K562 (cell line): ENCODE measurements at regions not wholly inside any gene's neighbourhood (a gene's known extent, or its start where the extent isn't known, plus 50 kb on each side); places are given as distances from the start of the nearest gene placed in this dataset.
A peak's percentile ranks its signal among the peaks of the same experiment; 100 is the strongest.
"Not testable (repeated sequence)": the region's sequence is repeated elsewhere in the genome, so short reads cannot be mapped to it uniquely, and the experiment has no call there.

Experiments
- ATF1 ChIP-seq, 2 experiments: fragments of 450-650 bp in 1 of 2; IDR thresholded peaks; 2 replicates each; pipeline ENCODE4 v1.6.1; 2016; ENCODE audit warnings: missing compliant biosample characterization in 1 of 2, missing genetic modification characterization in 1 of 2
- BHLHE40 ChIP-seq: IDR thresholded peaks from 2 replicates; pipeline ENCODE4 v1.6.1; 2011; ENCODE audit warnings: low read length, improper control_type of control experiment
- CCNT2 ChIP-seq: IDR thresholded peaks from 2 replicates; pipeline ENCODE4 v1.6.1; 2011; ENCODE audit warnings: borderline replicate concordance, low read depth, mild to moderate bottlenecking, moderate library complexity, mixed read lengths, low read length; ENCODE audit not compliant: insufficient read length; ENCODE audit errors: extremely low read depth
- CREM ChIP-seq: IDR thresholded peaks from 2 replicates; pipeline ENCODE4 v1.6.1; 2014; ENCODE audit warnings: antibody characterized with exemption, low read depth
- CXXC5 ChIP-seq: fragments of 250-450 bp; sonication (Bioruptor Pico); IDR thresholded peaks from 2 replicates; pipeline ENCODE4 v1.8.0; 2022; ENCODE audit warnings: inconsistent platforms, mild to moderate bottlenecking, moderate library complexity
- EP300 ChIP-seq: IDR thresholded peaks from 2 replicates; pipeline ENCODE4 v1.6.1; 2012; ENCODE audit warnings: low read length, improper control_type of control experiment
- ESRRA ChIP-seq: fragments of 450-650 bp; IDR thresholded peaks from 2 replicates; pipeline ENCODE4 v1.6.1; 2014; ENCODE audit warnings: low read depth, mild to moderate bottlenecking, moderate library complexity, borderline replicate concordance
- FOS ChIP-seq: IDR thresholded peaks from 3 replicates; pipeline ENCODE4 v1.6.1; 2011; ENCODE audit not compliant: insufficient read length; ENCODE audit errors: extremely low read depth
- KDM1A ChIP-seq, 2 experiments: fragments of 450-650 bp; IDR thresholded peaks; 2 replicates each; pipeline ENCODE4 v1.6.1; 2016; ENCODE audit warnings: mild to moderate bottlenecking in 2 of 2
- MAFK ChIP-seq: IDR thresholded peaks from 2 replicates; pipeline ENCODE4 v1.6.1; 2011; ENCODE audit warnings: low read length, improper control_type of control experiment
- NEUROD1 ChIP-seq: fragments of 150-350 bp; IDR thresholded peaks from 2 replicates; pipeline ENCODE4 v1.6.1; 2014; ENCODE audit warnings: borderline replicate concordance, low read length, low read depth; ENCODE audit not compliant: partially characterized antibody
- NFE2 ChIP-seq: IDR thresholded peaks from 2 replicates; pipeline ENCODE4 v1.6.1; 2014; ENCODE audit warnings: antibody characterized with exemption, low read depth
- RCOR1 ChIP-seq, 2 experiments: IDR thresholded peaks; 2 replicates each; pipeline ENCODE4 v1.6.1; 2012; ENCODE audit warnings: low read depth in 2 of 2, low read length in 2 of 2, borderline replicate concordance in 1 of 2, improper control_type of control experiment in 1 of 2
- RFX1 ChIP-seq: fragments of 450-650 bp; IDR thresholded peaks from 2 replicates; pipeline ENCODE4 v1.6.1; 2016; ENCODE audit warnings: mild to moderate bottlenecking, moderate library complexity
- SMARCC2 ChIP-seq: fragments of 450-650 bp; IDR thresholded peaks from 2 replicates; pipeline ENCODE4 v1.6.1; 2017; ENCODE audit warnings: antibody characterized with exemption, moderate library complexity, mild to moderate bottlenecking, low read depth
- TBL1XR1 ChIP-seq, 2 experiments: IDR thresholded peaks; 2 replicates each; pipeline ENCODE4 v1.6.1; 2012; ENCODE audit warnings: improper control_type of control experiment in 2 of 2, low read length in 2 of 2, mild to moderate bottlenecking in 1 of 2
- TEAD1 ChIP-seq, 2 experiments: fragments of 450-650 bp in 1 of 2; sonication (generic) in 1 of 2; formaldehyde crosslinking; IDR thresholded peaks; 2 replicates each; pipeline versions ENCODE4 v1.4.0 to v1.8.0; 2020 to 2022; ENCODE audit warnings: mild to moderate bottlenecking in 2 of 2, missing genetic modification reagents in 1 of 2
- TRIM24 ChIP-seq, 2 experiments: fragments of 450-650 bp; IDR thresholded peaks; 2 replicates each; pipeline ENCODE4 v1.6.1; 2016
- ZHX1 ChIP-seq: fragments of 150-350 bp; conservative IDR thresholded peaks from 2 replicates; pipeline ENCODE4 v1.6.1; 2014; ENCODE audit warnings: low read length
- TF ChIP-seq, protein P1 (sequence below): fragments of 250-450 bp; sonication (Bioruptor Pico); IDR thresholded peaks from 2 replicates; pipeline ENCODE4 v1.4.0; 2020

GRCh38 chr10:30682377-30683199 is 53.0 kb upstream of the LYZL2 start (continued):
- TF ChIP-seq KDM1A (IDR thresholded peaks at IDR 0.05) (peak; percentile 27 to 28; a peak in 1 of 4 replicates), ZHX1 (0 out of 2 replicates have a peak, but pooled peaks have one; percentile 53), SMARCC2 (peak; percentile 93), TEAD1 (CRISPR knock-in tag; IDR thresholded peaks at IDR 0.05) (peak in 1 of 2 experiments; percentile 63; a peak in 1 of 4 replicates), BHLHE40 (peak; percentile 41; the same call in 1 of the 2 replicates), MAFK (peak; percentile 38; the same call in 1 of the 2 replicates), ESRRA (peak; percentile 56; the same call in 1 of the 2 replicates), CCNT2 (peak; percentile 32), CXXC5 (peak; percentile 34; the same call in 1 of the 2 replicates), EP300 (peak; percentile 57), RCOR1 (IDR thresholded peaks at IDR 0.05; ENCODE audit: borderline replicate concordance in 1 of 2, low read depth in 2 of 2, low read length in 2 of 2) (peak in 1 of 2 experiments; percentile 88; a peak in 2 of 4 replicates), TRIM24 (IDR thresholded peaks at IDR 0.05) (0 out of 4 replicates have a peak, but pooled peaks of 1 of the 2 experiments have one; percentile 38), ATF1 (tag; IDR thresholded peaks at IDR 0.05) (peak; percentile 44; the same call in 1 of the 2 replicates), RFX1 (peak; percentile 78), CREM (peak; percentile 53; the same call in 1 of the 2 replicates), TBL1XR1 (IDR thresholded peaks at IDR 0.05; ENCODE audit: low read length in 2 of 2) (peak in 1 of 2 experiments; percentile 63; a peak in 2 of 4 replicates), NFE2 (peak; percentile 66), NEUROD1 (peak; percentile 78), FOS (peak; percentile 77)
- TF ChIP-seq ATF1 (CRISPR knock-in tag; IDR thresholded peaks at IDR 0.05), result not testable (repeated sequence)
- TF ChIP-seq, protein P1, sequence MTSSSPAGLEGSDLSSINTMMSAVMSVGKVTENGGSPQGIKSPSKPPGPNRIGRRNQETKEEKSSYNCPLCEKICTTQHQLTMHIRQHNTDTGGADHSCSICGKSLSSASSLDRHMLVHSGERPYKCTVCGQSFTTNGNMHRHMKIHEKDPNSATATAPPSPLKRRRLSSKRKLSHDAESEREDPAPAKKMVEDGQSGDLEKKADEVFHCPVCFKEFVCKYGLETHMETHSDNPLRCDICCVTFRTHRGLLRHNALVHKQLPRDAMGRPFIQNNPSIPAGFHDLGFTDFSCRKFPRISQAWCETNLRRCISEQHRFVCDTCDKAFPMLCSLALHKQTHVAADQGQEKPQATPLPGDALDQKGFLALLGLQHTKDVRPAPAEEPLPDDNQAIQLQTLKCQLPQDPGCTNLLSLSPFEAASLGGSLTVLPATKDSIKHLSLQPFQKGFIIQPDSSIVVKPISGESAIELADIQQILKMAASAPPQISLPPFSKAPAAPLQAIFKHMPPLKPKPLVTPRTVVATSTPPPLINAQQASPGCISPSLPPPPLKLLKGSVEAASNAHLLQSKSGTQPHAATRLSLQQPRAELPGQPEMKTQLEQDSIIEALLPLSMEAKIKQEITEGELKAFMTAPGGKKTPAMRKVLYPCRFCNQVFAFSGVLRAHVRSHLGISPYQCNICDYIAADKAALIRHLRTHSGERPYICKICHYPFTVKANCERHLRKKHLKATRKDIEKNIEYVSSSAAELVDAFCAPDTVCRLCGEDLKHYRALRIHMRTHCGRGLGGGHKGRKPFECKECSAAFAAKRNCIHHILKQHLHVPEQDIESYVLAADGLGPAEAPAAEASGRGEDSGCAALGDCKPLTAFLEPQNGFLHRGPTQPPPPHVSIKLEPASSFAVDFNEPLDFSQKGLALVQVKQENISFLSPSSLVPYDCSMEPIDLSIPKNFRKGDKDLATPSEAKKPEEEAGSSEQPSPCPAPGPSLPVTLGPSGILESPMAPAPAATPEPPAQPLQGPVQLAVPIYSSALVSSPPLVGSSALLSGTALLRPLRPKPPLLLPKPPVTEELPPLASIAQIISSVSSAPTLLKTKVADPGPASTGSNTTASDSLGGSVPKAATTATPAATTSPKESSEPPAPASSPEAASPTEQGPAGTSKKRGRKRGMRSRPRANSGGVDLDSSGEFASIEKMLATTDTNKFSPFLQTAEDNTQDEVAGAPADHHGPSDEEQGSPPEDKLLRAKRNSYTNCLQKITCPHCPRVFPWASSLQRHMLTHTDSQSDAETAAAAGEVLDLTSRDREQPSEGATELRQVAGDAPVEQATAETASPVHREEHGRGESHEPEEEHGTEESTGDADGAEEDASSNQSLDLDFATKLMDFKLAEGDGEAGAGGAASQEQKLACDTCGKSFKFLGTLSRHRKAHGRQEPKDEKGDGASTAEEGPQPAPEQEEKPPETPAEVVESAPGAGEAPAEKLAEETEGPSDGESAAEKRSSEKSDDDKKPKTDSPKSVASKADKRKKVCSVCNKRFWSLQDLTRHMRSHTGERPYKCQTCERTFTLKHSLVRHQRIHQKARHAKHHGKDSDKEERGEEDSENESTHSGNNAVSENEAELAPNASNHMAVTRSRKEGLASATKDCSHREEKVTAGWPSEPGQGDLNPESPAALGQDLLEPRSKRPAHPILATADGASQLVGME (CRISPR knock-in tag), result 0 out of 2 replicates have a peak, but pooled peaks have one; percentile 32
